ENCODE measurements at regions not wholly inside any gene's neighbourhood (a gene's known extent, or its start where the extent isn't known, plus 50 kb on each side); places are given as distances from the start of the nearest gene placed in this dataset.

DNA sequence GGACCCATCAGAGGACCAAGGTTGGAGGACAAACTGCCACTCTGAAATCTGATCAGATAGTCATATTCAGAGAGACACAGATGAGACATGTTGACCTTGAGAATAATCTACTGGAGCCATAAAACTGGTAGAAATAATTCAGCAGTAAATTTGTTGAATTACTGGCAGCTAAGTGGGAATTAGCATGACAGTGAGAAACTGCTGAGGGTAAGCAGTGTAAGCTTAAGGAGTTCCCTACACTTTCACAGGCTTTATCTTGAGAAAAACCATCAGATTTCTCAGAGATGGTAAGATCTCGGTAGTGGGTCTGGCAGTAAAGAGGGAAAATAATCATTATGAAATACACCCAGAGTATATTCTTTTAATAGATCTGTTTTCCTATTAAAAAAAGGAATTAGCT lies 213.7 kb downstream of the TECRL start:
- TF ChIP-seq POLR2A (IDR thresholded peaks at IDR 0.05; ENCODE audit: low read length) (no peak), GATA1 (IDR thresholded peaks at IDR 0.05; ENCODE audit: low read depth, low read length) (no peak)

Measured in erythroblast (primary cell).